LHCN-M2 (cell line): ENCODE measurements at regions not wholly inside any gene's neighbourhood (a gene's known extent, or its start where the extent isn't known, plus 50 kb on each side); places are given as distances from the start of the nearest gene placed in this dataset.

Experiments
- DNase-seq: peaks from one replicate; pipeline ENCODE4 v3.0.0-alpha.2; 2012; ENCODE audit warnings: low read depth

DNA sequence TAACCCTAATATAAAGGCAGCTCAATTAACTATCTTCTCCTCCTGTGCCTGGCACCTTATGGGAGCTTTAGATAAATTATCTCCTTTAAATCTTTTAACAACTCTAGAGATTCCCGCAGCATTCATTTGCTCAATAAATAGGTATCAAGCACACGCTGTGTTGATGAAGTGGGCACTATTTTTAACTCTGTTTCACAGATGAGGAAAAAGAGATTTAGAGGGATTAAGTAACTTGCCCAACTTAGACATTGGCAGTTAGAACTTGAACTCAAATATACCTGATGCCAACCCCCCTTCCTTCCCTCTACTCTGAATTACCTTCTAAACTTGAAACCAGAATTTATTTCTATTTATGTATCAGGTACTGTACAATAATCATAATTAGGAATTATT is 112.4 kb downstream of the SH3TC2 start:
- no peak for DNase-seq

DNA sequence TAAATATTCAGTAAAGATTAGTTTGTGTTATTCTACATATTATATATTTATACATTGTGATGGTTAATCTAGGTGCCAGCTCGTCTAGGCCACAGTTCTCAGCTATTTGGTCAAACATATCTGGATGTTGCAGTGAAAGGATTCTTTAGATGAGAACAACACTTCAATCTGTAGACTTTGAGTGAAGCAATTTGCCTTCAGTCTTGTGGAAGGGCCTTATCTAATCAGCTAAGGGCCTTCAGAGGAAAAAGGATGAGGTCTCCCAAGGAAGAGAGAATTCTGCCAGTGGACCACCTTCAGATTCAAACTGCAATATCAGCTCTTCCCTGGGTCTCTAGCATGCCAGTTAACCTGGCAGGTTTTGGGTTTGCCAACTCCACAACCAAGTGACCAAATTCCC is 112.0 kb downstream of the SH3TC2 start:
- no peak for DNase-seq

DNA sequence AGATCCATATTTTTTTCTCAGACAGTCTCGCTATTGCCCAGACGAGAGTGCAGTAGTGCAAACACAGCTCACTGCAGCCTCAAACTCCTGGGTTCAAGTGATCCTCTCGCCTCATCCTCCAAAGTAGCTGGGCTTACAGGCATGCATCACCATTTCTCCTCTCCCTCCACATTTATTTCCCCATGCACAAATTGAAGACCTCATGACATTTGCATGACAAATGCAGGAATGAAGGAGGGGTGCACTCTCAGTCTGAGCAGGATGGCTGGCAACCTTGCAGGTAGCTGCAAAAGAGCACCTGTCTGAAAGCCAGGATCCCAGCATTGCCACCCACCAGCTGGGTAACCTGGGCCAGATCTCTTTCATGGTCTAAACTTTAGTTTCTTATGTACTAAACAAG is 111.2 kb downstream of the SH3TC2 start:
- DNase-seq, result no peak

DNA sequence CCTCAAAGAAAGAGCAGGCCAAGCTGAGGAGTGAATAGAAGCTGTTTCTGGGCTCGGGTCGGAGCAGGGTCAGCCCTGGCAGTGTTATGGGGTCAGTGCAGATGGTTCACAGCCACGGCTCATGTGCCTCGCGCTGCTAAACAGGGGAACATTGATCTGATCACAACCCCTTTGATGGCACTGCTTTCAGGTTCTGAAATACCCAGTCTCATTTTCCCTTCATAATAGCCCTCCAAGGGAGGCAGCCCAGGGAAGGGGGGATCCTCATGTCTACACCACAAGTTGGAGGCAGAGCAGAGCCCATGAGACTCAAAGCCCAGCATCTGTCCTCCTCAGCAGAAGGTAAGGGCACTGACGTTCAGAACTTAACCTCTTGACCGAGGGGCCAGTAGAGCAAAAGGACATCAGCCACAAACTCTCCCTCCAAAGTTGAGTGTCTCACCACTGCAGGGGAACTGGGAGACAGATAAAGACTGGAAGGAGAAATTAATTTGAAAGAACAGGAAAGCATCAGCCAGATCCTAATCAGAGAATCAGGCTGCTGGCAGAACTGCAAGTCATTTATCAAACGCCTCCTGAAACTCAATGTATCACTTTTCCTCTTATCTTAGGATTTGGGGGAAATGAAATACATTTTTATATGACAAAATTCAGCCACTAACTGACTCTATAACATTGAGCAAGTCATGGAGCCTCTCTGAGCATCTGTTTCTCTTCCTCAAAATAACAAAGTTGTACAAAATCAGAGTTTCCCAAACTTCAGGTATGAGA is 110.6 kb downstream of the SH3TC2 start:
- no peak for DNase-seq

DNA sequence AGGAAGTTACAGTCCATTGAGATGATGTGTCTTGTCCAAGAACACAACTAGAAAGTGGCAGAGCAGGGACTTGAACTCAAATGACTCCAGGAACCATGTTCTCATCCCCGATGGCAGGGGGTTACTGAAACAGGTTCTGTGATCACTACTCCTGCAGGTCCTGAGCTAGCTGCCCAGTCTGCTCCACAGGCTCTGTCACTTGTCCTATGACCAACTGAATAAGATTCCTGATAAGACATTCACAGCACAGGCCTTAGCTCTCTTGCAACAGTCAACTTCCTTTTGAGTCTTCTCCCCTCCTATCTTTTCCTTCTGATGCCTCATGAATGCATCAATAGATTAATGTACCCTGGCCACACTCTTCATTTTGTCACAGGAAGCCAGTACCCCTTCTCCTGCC is 109.2 kb downstream of the SH3TC2 start:
- no peak for DNase-seq
